ENCODE measurements at regions not wholly inside any gene's neighbourhood (a gene's known extent, or its start where the extent isn't known, plus 50 kb on each side); places are given as distances from the start of the nearest gene placed in this dataset.
"Not testable (repeated sequence)": the region's sequence is repeated elsewhere in the genome, so short reads cannot be mapped to it uniquely, and the experiment has no call there.

DNA sequence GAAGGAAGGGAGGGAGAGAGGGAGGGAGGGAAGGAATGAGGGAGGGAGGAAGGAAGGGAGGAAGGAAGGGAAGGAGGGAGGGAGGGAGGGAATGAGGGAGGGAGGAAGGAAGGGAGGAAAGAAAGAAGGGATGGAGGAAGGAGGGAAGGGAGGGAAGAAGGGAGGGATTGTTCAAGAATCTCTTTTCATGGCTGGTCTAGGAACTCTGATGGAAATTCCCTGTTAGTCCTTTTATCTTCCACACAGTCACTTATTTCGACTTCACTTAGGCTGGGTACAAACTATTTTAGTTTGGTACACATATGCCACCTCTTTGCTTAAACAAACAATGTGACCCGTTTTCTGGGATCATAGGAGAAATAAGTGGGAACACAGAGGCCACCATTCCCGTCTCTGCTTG lies 435.6 kb upstream of the WWC1 start:
- DNase-seq (ENCODE audit: low read depth): no peak
- H3K4me3 ChIP-seq (ENCODE audit: low read length): no peak overlapping the region
- TF ChIP-seq, protein P1, sequence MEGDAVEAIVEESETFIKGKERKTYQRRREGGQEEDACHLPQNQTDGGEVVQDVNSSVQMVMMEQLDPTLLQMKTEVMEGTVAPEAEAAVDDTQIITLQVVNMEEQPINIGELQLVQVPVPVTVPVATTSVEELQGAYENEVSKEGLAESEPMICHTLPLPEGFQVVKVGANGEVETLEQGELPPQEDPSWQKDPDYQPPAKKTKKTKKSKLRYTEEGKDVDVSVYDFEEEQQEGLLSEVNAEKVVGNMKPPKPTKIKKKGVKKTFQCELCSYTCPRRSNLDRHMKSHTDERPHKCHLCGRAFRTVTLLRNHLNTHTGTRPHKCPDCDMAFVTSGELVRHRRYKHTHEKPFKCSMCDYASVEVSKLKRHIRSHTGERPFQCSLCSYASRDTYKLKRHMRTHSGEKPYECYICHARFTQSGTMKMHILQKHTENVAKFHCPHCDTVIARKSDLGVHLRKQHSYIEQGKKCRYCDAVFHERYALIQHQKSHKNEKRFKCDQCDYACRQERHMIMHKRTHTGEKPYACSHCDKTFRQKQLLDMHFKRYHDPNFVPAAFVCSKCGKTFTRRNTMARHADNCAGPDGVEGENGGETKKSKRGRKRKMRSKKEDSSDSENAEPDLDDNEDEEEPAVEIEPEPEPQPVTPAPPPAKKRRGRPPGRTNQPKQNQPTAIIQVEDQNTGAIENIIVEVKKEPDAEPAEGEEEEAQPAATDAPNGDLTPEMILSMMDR (conservative IDR thresholded peaks at IDR 0.05; ENCODE audit: low read depth, low read length): no peak

DNA sequence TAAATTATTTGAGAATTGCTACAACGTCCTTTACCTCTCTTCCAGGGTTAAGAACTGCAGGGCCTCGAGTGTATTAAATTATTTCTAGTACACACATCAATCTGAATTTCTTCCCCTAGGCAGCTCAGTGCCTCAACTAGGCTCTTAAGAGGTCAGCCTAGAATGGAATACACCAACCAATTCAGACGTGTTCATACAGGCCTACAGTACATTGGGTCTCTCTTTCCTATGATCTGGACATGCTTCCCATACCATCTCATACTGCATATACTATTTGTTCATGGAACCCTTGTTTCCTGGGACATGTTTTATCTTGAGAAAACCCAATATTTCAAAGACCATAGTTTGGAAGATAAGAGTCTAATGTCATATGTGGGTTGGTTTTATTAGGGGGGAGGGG lies 434.1 kb upstream of the WWC1 start:
- TF ChIP-seq, protein P1 (conservative IDR thresholded peaks at IDR 0.05; ENCODE audit: low read depth, low read length): no peak
- no peak for DNase-seq (ENCODE audit: low read depth)
- H3K4me3 ChIP-seq (ENCODE audit: low read length): no peak overlapping the region

DNA sequence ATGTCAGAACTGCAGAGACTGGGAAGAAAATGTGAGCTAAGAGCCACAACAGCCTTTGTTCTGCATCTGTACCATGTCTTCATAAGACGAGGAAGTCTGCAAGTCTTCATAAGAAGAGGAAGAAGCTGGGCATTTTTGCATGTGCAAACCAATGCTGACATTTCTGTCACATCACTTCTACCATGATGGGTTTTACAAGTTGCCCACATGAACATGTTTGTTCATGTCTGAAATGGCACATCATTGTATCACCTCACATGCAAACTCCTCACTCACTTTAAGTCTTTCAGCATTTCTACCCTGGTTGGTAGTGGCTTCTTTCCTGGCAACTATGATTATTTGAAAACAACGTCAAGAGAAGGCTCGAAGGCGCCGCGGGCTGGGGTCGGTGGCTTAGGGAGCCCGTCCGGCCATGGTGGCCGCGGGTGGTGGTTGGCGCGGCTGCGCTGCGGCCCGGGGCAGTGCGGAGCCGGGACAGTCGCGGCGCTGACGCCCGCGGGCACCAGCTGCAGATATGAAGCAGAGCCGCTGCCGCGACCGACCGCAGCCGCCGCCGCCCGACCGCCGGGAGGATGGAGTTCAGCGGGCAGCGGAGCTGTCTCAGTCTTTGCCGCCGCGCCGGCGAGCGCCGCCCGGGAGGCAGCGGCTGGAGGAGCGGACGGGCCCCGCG lies 433.1 kb upstream of the WWC1 start:
- not testable (repeated sequence) for DNase-seq (ENCODE audit: low read depth)

DNA sequence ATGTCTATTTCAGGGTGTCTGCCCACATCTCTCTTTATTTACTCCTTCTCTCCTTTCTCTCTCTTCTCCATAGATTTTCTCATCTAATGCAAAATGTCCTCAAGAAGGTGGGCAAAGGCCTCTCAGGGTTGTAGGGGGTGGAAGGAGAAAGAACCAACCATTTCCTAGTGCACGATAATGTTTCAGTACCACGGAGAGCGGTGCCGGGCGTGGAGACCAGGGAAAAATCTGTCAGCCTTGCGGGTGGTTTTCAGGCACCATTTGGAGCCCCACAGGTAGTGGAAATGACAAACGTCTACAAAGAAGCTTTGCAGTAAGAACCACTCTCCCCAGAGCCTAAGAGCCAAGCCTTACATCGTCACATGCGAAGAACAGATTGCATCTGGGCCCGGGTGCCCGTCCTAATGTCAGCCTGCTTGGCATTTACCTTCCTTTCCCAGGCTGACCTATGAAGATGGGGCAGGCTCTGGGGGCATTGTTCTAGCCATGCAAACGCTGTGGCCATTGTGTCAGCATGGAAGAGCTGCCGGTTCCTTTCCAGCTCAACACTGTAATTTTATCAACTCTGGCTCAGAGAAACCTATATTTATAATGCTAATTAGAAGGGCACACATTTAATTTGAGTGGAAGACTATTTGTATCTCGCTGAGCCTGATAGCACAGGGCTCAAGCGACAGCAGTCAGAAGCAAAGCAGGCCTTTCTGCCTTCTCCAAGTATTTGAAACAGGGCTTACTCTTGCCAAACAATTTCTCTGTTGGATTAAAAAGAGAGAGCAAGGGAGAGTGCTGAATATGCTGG lies 430.1 kb upstream of the WWC1 start:
- no peak for DNase-seq (ENCODE audit: low read depth)
- TF ChIP-seq, protein P1 (conservative IDR thresholded peaks at IDR 0.05; ENCODE audit: low read depth, low read length): no peak
- H3K4me3 ChIP-seq (ENCODE audit: low read length): no peak overlapping the region

More for the DNA sequence above, 433.1 kb upstream of the WWC1 start:
- not testable (repeated sequence) for H3K4me3 ChIP-seq (ENCODE audit: low read length)

DNA sequence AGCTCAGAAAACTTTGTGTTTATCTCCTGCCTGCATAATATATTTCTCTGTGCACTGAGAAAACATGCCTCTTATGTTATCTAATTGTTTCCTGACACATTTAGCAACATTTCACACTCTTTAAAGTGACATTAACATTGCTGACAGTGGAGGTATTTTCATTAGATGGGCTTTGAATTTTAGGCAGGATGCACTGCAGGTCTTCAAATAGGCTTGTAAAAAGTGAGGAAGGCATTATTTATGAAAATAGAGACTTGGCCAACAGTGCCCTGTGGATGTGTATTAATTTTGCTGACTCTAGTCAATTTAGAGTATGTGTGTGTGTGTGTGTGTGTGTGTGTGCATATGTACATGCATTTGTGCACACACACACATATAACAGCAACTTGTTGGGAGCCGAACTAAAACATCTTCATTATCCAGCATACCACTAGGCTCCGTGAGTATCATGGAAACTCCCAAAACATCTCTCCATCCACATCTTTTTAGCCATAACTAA lies 429.5 kb upstream of the WWC1 start:
- H3K4me3 ChIP-seq (ENCODE audit: low read length): no peak overlapping the region
- DNase-seq (ENCODE audit: low read depth): no peak
- TF ChIP-seq, protein P1 (conservative IDR thresholded peaks at IDR 0.05; ENCODE audit: low read depth, low read length): no peak

DNA sequence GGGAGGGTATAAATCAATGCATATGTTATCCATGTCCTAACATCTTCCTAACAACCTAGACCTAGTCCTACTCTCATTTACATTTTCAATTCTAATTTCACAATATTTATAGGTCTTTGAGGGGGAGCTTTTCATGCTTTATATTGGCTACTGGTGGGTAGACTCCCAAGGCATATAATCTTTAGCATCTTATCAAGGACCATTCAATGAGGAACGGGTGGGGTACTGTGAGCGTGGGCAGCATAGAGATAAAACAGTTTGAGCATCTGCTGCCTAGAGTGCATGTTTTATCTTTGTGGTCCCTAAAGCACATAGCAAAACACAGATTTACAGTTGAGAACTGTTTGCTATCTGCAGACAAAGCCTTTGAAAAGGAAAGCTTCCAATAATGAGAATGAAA lies 427.6 kb upstream of the WWC1 start:
- TF ChIP-seq, protein P1 (conservative IDR thresholded peaks at IDR 0.05; ENCODE audit: low read depth, low read length): no peak
- no peak for DNase-seq (ENCODE audit: low read depth)
- no peak overlapping the region for H3K4me3 ChIP-seq (ENCODE audit: low read length)

DNA sequence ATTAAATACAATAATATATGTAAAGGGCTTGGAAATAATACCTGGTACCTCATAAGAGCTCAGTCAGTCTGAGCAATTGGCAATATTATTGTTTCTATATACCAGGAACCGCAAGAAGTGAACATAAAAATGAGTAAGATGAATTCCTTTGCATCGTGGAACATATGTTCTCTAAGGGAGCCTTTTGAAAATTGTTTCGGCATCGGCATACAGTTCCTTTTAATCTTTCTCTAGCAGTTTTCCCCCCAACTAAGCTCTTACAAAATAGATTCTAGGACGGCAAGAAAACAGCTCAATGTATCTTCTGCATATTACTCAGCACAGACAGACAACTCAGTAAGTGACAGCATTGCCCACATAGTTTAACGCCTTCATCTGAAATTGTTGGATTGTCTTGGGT lies 426.6 kb upstream of the WWC1 start:
- no peak for DNase-seq (ENCODE audit: low read depth)
- H3K4me3 ChIP-seq (ENCODE audit: low read length): no peak overlapping the region
- TF ChIP-seq, protein P1 (conservative IDR thresholded peaks at IDR 0.05; ENCODE audit: low read depth, low read length): no peak
